HT-29 (cell line): ENCODE measurements at regions not wholly inside any gene's neighbourhood (a gene's known extent, or its start where the extent isn't known, plus 50 kb on each side); places are given as distances from the start of the nearest gene placed in this dataset.
"Not testable (repeated sequence)": the region's sequence is repeated elsewhere in the genome, so short reads cannot be mapped to it uniquely, and the experiment has no call there.

Source experiments
- DNase-seq: peaks from one replicate; pipeline ENCODE4 v3.0.0-alpha.2; 2015; ENCODE audit warnings: low spot score

- DNase-seq, result no peak
Observed at GRCh38 chr9:108456903-108457302, 398.9 kb downstream of the ACTL7B start.

- DNase-seq, result no peak
Observed at GRCh38 chr9:108445431-108446071, 410.2 kb downstream of the ACTL7B start.

GRCh38 chr9:108444400-108445358 is 411.1 kb downstream of the ACTL7B start:
- peak; percentile 27 for DNase-seq

- DNase-seq, result no peak
Observed at GRCh38 chr9:108443741-108444140, 412.0 kb downstream of the ACTL7B start.

- no peak for DNase-seq
Observed at GRCh38 chr9:108443019-108443633, 412.7 kb downstream of the ACTL7B start.

GRCh38 chr9:108442627-108443018 is 413.2 kb downstream of the ACTL7B start:
- DNase-seq, result no peak

GRCh38 chr9:108441726-108442125 is 414.1 kb downstream of the ACTL7B start:
- DNase-seq, result no peak

- DNase-seq, result no peak
Observed at GRCh38 chr9:108441251-108441650, 414.5 kb downstream of the ACTL7B start.

- no peak for DNase-seq
Observed at GRCh38 chr9:108439947-108440346, 415.8 kb downstream of the ACTL7B start.

- DNase-seq, result no peak
Observed at GRCh38 chr9:108437656-108438055, 418.1 kb downstream of the ACTL7B start.

GRCh38 chr9:108436448-108436847 is 419.3 kb downstream of the ACTL7B start:
- DNase-seq, result no peak

- no peak for DNase-seq
Observed at GRCh38 chr9:108434502-108434901, 421.3 kb downstream of the ACTL7B start.

- no peak for DNase-seq
Observed at GRCh38 chr9:108434036-108434435, 421.8 kb downstream of the ACTL7B start.

GRCh38 chr9:108430655-108431054 is 425.1 kb downstream of the ACTL7B start:
- no peak for DNase-seq

- no peak for DNase-seq
Observed at GRCh38 chr9:108427751-108428150, 428.0 kb downstream of the ACTL7B start.

- DNase-seq, result not testable (repeated sequence)
Observed at GRCh38 chr9:108426421-108426940, 429.3 kb downstream of the ACTL7B start.

GRCh38 chr9:108423433-108423832 is 432.4 kb downstream of the ACTL7B start:
- no peak for DNase-seq

- DNase-seq, result no peak
Observed at GRCh38 chr9:108419379-108419778, 436.4 kb downstream of the ACTL7B start.

- no peak for DNase-seq
Observed at GRCh38 chr9:108417726-108418125, 438.1 kb downstream of the ACTL7B start.

GRCh38 chr9:108417312-108417711 is 438.5 kb downstream of the ACTL7B start:
- DNase-seq, result no peak

GRCh38 chr9:108416324-108416723 is 439.5 kb downstream of the ACTL7B start:
- DNase-seq, result peak; percentile 38

- DNase-seq, result no peak
Observed at GRCh38 chr9:108413809-108414208, 442.0 kb downstream of the ACTL7B start.
